ENCODE measurements at regions not wholly inside any gene's neighbourhood (a gene's known extent, or its start where the extent isn't known, plus 50 kb on each side); places are given as distances from the start of the nearest gene placed in this dataset.

- DNase-seq: no peak
These were observed 238.4 kb upstream of the JUN start for GRCh38 chr1:59022199-59022598.

- DNase-seq: no peak
These were observed 239.0 kb upstream of the JUN start for GRCh38 chr1:59022799-59023198.

- no peak for DNase-seq
These were observed 241.4 kb upstream of the JUN start for GRCh38 chr1:59025201-59025600.

GRCh38 chr1:59025898-59026426, 242.1 kb upstream of the JUN start:
- DNase-seq: no peak

- DNase-seq: no peak
These were observed 242.7 kb upstream of the JUN start for GRCh38 chr1:59026472-59026948.

GRCh38 chr1:59027177-59027576, 243.3 kb upstream of the JUN start:
- DNase-seq: no peak

- DNase-seq: no peak
These were observed 244.2 kb upstream of the JUN start for GRCh38 chr1:59028048-59028447.

GRCh38 chr1:59029411-59030167, 245.7 kb upstream of the JUN start:
- DNase-seq: no peak

GRCh38 chr1:59032228-59032627, 248.4 kb upstream of the JUN start:
- DNase-seq: no peak

GRCh38 chr1:59033761-59034160, 249.9 kb upstream of the JUN start:
- no peak for DNase-seq

GRCh38 chr1:59034925-59035324, 251.1 kb upstream of the JUN start:
- no peak for DNase-seq

- DNase-seq: no peak
These were observed 255.7 kb upstream of the JUN start for GRCh38 chr1:59039551-59039950.

- no peak for DNase-seq
These were observed 256.4 kb upstream of the FGGY start for GRCh38 chr1:59040486-59040885.

- no peak for DNase-seq
These were observed 255.1 kb upstream of the FGGY start for GRCh38 chr1:59041646-59042277.

GRCh38 chr1:59043796-59044195, 253.1 kb upstream of the FGGY start:
- DNase-seq: no peak

GRCh38 chr1:59044535-59045121, 252.3 kb upstream of the FGGY start:
- DNase-seq: no peak

- no peak for DNase-seq
These were observed 251.8 kb upstream of the FGGY start for GRCh38 chr1:59045137-59045536.

GRCh38 chr1:59045636-59046035, 251.3 kb upstream of the FGGY start:
- no peak for DNase-seq

- no peak for DNase-seq
These were observed 250.8 kb upstream of the FGGY start for GRCh38 chr1:59046134-59046533.

GRCh38 chr1:59046730-59047157, 250.2 kb upstream of the FGGY start:
- no peak for DNase-seq

- no peak for DNase-seq
These were observed 245.9 kb upstream of the FGGY start for GRCh38 chr1:59051007-59051406.

GRCh38 chr1:59052166-59052590, 244.7 kb upstream of the FGGY start:
- no peak for DNase-seq

Measured in amygdala (tissue), 56 donors.